GM21423 (cell line): ENCODE measurements at regions not wholly inside any gene's neighbourhood (a gene's known extent, or its start where the extent isn't known, plus 50 kb on each side); places are given as distances from the start of the nearest gene placed in this dataset.
"Not testable (repeated sequence)": the region's sequence is repeated elsewhere in the genome, so short reads cannot be mapped to it uniquely, and the experiment has no call there.

Experiments used
- ATAC-seq: cut with Tn5 transposase; IDR thresholded peaks from one replicate; pipeline ENCODE4 v1.9.1; 2021; ENCODE audit warnings: mild to moderate bottlenecking, moderate library complexity; ENCODE audit not compliant: unreplicated experiment

DNA sequence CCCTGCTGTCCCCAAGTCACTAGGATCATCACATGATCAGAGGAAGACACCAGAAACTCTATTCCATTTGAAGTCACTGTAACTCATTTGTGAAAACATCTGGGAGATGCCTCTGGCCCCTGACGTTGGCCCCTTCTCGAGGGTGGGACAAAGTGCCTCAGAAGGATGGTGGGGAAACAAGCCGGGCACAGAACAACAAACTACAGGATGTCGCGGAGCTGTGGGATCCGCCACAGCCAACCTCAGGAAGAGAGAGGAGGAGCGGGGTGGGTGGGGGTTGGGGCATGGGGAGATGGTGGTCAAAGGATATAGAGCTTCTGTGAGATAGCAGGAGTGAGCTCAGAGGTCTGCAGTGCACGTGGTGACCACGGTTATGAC lies 265.6 kb upstream of the TCERG1L start:
- no peak for ATAC-seq

GRCh38 chr10:131577786-131578471 lies 266.4 kb upstream of the TCERG1L start:
- ATAC-seq = no peak

GRCh38 chr10:131578472-131578970 lies 267.0 kb upstream of the TCERG1L start:
- no peak for ATAC-seq

DNA sequence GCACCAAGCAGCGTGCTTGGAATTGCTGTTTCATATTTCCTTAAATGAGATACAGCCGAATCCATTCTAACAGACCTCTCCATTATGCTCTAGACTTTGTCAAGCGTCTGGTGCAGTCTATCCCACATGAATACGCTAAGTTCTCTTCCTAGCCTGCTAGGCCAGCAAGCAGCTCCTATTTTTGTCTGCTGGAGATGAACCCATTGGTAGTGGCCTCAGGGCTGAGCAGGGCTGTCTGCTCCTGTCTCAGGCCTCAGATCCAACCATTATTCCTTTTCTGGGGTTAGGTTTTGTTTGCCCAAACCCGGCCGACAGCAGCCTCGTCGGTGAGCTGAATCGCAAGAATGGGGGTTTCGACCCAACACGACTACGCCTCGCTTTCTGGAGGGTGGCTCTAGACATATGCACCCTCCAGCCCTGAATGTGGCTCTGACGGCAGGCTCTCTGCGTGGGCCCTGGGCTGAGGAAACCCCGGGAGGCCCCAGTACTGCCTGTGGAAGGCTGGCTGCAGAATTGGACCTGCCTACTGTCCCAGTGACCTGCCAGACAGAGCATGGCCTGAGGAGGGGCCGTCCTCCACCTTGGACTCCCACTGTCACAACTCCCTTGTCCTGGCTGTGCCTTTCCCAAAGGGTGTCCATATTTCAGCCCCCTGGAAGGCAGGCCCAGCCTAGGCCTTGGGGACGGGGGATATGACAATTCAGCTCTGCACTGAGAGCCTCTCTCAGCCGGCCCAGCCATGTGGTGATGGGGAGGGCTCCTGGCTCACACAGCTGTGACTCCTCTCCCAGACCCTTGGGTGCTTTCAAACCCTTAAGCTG lies 267.9 kb upstream of the TCERG1L start:
- no peak for ATAC-seq

GRCh38 chr10:131580076-131580652 lies 268.6 kb upstream of the TCERG1L start:
- no peak for ATAC-seq

GRCh38 chr10:131580674-131581073 lies 269.2 kb upstream of the TCERG1L start:
- ATAC-seq = no peak

GRCh38 chr10:131581547-131581946 lies 270.0 kb upstream of the TCERG1L start:
- ATAC-seq = not testable (repeated sequence)

GRCh38 chr10:131584287-131584686 lies 272.8 kb upstream of the TCERG1L start:
- no peak for ATAC-seq

DNA sequence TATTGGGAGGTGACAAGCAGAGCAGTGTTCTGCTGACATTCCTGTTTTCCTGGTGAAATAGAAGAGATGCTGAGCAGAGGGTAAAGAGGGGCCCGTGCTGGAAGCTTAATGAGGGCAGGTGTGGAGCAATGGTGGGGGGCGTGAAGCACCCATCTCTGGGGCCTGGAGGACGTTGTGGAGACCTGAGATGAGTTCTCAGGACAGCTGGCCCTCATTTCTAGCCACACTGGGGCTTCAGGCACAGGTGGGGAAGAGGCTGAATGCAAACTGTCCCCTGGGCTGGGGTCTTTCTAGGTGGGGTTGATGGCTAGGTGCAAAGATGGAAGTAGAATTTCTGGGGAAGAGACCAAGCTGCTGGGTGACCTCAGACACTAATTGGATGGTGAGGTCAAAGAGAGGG lies 274.2 kb upstream of the TCERG1L start:
- no peak for ATAC-seq

DNA sequence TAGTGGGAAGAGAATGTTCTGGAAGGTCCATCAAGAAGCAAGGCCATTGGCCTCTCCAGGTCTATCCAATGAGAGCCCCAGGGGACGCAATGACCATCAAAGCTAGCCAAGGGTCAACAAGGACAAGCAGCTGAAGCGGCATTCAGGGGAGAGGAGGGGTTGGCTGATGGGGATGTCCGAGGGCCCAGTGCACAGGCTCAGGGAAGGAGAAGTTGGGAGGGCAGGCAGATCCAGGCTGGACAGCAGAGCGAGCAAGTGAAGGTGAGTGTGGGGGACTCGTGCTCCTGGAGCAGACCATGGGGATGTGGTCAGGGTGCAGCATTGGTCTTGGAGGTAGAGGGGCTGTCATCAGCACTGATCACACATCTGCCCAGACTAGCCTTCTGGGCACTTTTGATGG lies 275.4 kb upstream of the TCERG1L start:
- ATAC-seq = no peak

- ATAC-seq = no peak
These were observed 276.6 kb upstream of the TCERG1L start for GRCh38 chr10:131587976-131588680.

GRCh38 chr10:131588704-131589220 lies 277.2 kb upstream of the TCERG1L start:
- ATAC-seq = no peak

- no peak for ATAC-seq
These were observed 279.0 kb upstream of the TCERG1L start for GRCh38 chr10:131590567-131590966.

- no peak for ATAC-seq
These were observed 280.4 kb upstream of the TCERG1L start for GRCh38 chr10:131591936-131592335.

DNA sequence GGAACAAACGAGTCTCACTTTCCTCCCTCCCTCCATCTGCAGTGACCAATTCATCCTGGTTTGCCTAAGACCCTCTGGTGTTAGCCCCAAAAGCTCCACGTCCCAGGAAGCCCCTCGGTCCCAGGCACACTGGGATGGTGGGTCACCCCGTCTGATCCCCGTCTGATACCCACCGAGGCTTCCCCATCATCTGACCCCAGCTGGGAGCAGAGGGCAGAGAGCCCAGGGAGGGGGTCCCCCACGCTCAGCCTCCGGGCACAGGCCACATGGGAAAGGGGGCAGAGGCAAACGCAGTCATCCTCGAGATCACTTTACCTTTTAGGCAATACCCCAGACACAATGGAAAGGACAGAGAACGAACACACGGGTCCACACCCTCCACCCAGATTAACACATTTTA lies 291.6 kb upstream of the PPP2R2D start:
- no peak for ATAC-seq

GRCh38 chr10:131615150-131615549 lies 285.7 kb upstream of the PPP2R2D start:
- no peak for ATAC-seq

DNA sequence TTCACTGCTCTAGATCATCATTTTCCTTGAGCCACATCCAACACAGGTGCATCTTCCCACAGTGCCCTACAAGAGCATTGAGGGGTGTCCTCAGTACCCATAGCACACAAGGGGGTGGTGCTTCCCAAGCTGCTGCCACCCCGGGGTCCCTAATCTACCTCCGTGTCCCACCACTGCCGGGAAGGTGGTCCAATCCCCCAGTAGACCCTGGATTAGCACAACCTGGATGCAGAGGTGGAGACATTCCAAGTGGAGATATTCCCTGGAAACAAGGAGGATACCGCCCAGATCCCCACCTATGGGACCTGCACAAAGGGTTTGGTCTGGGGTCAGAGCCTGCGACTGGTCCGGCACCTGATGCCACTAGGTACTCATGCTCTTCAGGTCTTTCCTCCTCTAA lies 284.8 kb upstream of the PPP2R2D start:
- ATAC-seq = no peak

DNA sequence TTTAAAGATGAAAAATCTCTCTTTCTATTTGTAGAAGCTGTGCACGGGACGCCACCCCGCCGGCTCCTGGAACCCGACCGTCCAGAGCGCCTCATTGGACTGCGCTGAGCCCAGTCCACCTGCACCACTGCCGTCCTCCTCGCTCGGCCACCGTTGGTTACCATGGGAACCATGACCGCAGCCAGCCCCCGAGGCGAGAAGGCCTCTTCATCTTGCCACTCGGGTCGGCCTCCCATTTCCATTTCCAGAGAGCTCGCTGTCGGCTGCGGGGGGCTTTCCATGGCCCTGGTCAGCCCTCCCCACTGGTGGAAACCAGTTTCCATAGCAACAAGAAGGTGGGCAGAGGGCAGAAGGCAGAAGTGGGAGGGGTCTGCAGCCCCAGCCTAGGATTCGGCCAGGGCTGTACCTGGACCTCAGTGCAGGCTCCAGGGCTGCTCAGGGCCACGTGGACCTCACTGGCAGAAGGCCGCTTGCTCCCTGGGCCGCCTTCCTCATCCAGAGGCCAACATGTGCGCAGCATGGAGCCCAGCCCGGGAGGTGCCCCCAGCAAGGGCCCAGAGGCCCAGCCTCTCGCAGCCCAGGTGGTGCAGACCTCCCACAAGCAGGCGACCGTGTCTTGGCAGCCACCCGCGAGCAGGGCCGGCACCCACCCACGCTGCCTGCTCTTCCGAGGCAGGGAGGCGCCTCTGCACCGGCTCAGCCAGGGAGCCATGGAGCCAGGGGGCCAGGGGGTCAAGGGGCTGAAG lies 283.5 kb upstream of the PPP2R2D start:
- no peak for ATAC-seq

DNA sequence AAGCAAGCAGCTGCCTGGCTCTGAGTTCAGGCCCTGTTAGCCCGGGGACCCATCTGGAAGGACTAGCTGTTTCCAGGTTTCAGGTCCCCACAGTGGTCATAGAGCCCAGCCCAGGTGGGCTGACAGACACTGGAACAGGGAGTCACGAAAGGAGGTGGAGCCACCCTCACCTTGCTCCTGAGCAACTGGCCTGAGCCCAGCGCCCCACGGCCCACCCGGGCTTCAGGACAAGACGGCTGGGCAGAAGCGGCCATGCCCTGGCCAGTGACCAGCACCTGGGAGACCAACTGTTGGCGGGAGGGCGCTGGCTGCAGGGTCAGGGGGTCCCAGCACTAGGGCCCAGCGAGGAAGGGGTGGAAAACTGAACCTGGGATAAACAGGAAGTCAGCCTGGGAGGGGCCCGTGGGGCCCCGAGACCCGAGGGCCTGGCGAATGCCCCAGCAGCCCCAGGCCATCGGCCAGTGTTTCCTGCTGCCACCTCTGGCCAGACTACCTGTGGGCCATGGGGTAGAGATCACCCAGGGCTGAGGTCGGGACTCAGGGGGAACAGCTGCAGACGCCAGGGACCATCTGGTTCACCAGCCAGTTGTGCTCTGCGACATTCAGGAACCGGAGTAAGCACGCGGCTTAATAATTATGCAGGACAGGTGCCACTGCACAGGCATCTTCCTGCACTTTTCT lies 282.1 kb upstream of the PPP2R2D start:
- ATAC-seq = no peak

GRCh38 chr10:131620314-131620713 lies 280.5 kb upstream of the PPP2R2D start:
- ATAC-seq = no peak
